ENCODE measurements at regions not wholly inside any gene's neighbourhood (a gene's known extent, or its start where the extent isn't known, plus 50 kb on each side); places are given as distances from the start of the nearest gene placed in this dataset.

DNA sequence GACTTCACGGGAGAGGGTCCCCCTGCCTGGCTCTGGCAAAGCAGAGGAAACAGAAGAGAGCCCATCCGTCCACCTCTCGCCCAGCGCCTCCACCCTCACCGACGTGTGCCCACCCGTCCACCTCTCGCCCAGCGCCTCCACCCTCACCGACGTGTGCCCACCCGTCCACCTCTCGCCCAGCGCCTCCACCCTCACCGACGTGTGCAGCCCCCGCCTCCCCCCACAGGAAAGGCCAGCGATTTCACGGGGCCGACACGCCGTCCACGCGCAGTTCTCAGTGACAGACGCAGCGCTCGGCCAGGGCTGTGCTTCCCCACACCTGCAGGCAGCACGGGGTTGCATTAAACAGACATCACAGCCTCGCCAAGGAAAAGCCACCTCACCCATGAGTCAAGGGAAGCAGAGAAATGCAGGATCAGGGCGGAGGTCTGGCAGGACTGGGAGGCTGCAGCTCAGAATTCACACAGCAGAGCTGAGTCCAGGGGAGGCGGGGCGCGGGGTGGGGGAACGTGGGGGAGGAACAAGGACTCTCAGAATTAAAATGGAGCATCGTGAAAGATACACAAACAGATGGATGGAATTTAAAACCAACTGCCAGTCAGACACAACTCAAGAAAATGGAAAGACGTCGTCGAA, 377.7 kb downstream of the BRD1 start:
- DNase-seq: no peak

DNA sequence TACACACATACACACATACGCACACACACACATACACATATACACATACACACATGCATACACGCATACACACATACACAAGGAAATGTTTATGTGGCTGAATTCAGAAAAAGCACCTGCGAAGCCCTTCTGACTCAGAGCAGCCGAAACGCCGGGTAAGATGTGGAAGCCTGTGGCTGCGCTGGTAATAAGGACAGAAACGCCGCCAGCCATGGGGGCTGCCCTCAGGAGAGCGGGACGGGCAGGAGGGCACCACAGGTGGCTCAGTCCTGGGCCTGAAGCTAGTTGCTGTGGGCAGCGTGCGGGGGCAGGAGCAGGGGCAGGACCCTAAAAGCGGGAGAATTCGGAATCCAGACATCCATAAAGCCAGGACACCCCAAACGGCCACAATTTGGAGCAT, 378.3 kb downstream of the BRD1 start:
- no peak for DNase-seq

DNA sequence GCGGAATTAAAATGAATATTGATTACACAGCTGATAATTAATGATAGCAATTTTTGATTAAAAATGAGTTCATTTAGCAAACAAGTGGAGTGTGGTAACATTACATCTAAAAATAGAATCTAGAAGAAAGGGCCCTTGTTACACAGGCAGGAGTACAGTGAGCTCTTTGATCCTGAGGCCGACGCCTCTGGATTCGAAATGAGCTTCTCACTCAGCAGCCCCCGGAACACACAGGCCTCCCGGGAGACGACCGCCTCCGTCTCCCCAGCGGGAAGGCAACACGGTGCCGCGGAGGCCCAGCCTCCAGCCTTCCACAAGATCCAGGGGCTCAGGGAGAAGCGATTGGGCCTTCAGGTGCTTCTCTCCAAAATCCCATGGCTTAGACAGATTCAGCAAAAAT, 379.1 kb downstream of the BRD1 start:
- DNase-seq: no peak

DNA sequence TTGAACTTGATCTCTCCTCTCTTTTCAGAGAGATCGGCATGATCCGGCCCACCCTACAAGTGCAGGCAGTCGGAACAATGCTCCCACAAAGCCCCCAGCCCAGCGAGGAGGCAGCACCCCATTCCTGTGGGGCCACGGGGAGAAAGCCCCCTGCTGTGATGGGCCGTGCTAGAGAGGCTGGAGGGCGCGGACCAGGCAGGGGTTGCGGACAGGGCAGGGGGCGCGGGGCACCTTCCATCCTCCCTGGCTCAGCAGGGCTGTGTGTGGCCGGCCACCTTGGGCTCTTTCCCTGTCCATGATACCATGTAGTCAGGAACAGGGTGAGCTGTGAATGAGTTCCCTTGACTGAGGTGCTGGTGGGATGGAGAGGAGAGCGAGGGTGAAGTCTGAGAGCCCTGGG, 379.8 kb downstream of the BRD1 start:
- DNase-seq: no peak

DNA sequence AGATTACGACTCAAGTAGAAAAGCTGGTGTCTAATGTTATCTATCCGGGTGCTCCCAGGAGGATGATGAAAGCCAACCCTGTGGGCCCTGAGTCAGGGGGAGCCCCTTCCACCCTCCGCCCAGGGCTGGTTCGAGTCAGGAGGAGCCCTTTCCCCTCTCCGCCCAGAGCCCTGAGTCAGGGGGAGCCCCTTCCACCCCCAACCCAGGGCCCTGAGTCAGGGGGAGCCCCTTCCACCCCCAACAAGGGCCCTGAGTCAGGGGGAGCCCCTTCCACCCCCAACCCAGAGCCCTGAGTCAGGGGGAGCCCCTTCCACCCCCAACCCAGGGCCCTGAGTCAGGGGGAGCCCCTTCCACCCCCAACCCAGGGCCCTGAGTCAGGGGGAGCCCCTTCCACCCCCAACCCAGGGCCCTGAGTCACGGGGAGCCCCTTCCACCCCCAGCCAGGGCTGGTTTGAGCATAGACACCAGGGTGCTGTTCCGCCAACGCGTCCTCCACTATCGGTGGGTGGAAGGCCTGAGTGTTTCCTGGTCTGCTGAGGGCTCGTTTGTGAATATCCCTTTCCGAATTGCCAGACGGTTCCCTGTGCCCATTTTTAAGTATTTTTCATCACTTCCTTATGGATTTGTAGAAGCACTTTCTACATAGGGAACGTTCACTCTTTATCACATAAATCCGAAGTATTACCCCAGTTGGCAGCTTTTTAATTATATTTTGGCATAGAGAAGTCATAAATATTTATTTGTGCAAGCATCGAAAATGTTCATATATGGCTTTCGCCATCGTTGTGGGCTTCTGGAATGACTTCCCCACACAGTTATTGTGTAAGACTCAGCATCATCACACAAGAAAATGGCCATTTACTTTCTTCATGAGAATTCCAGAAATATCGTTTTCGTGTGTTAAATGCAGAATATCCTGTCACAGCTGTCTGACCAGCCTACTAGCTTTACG, 380.6 kb downstream of the BRD1 start:
- no peak for DNase-seq

DNA sequence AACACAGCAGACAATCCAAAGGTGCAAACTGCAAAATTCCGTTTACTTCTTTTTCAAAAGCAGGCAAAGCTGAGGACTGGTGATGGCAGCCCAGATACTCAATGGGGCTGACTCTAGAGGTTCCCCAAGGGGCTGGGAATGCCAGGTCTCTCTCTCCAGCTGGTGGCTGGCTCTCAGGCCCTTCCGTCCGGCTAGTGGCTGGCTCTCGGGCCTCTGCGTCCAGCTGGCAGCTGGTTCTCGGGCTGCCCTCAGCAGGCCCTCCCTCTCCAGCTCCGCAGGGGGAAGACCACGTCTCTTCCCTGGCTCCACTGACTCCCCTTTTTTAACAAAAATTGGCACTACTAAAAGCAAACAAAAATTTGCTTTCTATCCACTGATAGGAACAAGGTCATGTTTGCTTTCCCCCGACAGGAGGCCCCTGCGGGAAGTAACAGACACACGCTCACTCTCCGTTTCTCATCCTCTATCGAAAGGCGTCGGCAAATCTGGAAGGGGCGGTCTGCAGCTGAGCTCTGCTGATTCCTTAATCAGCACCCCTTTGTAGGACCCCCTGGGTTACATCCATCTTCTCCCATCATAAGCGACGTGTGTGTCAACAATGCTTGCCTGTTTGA, 381.4 kb downstream of the BRD1 start:
- DNase-seq: no peak

DNA sequence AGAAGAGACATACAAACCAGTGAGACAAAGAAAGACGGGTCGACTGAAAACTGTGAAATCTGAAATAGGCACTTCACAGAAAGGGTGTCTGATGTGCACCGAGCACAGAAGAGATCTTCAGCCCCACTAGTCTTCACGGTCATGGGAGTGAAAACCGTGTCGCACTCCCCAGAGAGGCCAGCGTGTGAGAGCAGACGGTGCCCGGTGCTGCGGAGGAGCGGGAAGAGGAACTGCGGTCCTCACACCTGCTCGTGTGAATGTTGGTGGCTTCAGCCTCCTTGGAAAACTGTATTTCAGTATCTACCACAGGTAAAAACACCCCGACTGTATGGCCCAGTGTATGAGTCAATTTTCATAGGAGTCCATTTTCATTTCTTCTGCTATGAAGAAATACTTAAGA, 382.9 kb downstream of the BRD1 start:
- DNase-seq: no peak

DNA sequence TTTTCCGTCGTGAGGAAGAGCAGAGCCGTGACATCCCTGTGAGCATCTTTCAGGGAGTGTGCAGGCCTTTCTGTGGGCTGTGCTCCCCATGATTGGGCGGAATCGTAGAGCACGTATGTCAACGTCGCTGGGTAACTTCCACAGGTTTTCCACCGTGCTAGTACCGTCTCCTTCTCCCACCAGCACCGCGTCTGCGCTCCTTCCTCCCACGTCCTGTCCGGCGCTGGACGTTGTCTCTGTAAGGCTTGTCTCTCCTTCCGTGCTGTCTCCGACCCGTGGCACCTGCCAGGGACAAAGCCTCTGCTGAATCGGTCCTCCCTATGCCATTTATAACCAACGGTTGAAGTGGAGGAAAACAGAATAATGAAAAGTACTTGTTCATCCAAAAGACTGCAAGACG, 386.7 kb downstream of the BRD1 start:
- DNase-seq: no peak

DNA sequence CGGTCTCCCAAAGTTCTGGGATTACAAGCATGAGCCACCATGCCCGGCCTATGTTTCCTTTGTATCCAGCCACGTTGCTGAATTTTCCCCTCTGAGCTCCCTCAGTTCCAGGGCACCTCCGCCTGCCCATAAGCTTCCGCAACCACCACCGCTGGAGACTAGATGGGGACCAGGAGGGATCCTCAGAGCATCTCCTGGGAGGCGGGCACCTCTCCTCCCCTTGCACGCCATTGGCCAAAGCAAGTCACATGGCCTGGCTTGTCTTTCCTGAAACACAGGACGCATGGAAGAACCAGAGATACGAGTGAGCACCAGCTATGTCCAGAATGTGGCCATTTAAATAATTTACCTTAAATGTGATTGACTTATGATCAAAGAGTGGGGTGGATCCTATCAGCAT, 388.3 kb downstream of the BRD1 start:
- no peak for DNase-seq

DNA sequence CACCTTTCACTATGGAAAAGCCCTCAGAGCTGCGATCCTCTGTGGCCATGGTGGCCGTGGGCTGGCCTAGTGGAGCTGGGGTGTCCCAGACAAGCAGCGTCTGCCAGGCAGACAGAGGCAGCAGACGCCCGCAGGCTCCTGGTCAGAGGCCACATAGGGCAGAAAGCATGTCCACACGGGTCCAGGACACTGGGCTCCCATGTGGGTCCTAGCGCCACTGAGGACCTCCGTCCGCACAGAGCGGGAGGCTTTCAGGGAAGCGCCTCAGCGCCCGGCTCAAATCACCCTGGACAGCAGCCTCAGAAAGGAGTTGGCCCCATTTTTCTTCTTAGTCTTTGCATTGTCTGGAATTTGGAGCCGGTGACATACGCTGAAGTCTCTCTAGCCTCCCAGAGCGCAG, 389.7 kb downstream of the BRD1 start:
- DNase-seq: no peak

DNA sequence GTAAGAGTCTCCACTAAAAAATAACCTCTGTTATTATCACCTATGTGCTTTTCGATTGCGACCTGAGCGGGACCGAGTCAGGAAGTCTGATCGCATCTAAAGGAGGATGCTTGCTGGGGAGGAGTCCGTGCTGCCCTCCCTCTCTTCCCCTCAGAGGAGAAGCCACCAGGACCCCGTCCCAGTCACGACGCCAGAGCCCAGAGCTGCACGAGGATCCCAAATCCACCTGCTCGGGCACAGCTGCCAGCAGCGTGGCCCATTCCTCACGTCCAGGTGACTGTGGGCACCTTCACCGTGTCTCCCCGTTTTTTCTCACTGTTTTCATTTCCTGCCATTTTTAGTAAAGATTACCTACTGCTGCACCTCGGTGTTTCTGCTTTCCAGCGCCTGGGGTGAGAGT, 390.3 kb downstream of the BRD1 start:
- no peak for DNase-seq

DNA sequence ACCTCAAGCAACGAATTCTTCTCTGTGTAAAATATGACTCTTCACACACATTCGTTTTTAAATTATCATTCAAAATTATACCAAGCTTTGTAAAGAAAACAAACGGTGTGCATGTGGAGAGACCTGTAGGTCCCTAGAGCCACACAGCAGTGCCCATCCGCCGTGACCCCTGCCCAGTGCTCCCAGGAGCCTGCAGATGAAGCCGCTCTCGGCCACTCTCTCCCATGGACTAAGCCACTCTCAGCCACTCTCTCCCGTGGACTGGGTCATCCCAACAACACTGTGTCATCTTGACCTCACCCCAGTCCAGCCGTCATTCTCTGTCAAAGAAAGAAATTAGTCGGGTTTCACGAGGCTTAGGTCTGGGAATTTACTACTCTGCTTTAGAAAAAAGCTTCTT, 391.6 kb downstream of the BRD1 start:
- no peak for DNase-seq

DNA sequence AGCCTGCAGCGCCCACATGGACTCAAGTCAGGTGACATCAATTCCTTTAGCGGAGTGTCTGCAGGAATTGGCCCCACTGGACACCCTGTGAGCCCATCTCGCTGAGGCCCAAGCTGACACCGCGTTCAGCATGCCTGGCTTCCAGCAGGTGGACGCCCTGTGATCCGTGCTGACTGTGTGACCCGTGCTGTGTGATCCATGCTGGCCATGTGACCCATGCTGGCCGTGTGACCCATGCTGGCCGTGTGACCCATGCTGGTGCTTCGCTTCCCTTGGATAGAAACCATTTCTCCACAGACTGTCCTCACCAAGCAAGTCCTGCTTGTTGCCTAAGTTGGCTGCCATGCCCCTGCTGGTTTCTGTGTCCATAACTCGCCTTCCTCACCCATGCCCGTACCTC, 392.1 kb downstream of the BRD1 start:
- DNase-seq: no peak

DNA sequence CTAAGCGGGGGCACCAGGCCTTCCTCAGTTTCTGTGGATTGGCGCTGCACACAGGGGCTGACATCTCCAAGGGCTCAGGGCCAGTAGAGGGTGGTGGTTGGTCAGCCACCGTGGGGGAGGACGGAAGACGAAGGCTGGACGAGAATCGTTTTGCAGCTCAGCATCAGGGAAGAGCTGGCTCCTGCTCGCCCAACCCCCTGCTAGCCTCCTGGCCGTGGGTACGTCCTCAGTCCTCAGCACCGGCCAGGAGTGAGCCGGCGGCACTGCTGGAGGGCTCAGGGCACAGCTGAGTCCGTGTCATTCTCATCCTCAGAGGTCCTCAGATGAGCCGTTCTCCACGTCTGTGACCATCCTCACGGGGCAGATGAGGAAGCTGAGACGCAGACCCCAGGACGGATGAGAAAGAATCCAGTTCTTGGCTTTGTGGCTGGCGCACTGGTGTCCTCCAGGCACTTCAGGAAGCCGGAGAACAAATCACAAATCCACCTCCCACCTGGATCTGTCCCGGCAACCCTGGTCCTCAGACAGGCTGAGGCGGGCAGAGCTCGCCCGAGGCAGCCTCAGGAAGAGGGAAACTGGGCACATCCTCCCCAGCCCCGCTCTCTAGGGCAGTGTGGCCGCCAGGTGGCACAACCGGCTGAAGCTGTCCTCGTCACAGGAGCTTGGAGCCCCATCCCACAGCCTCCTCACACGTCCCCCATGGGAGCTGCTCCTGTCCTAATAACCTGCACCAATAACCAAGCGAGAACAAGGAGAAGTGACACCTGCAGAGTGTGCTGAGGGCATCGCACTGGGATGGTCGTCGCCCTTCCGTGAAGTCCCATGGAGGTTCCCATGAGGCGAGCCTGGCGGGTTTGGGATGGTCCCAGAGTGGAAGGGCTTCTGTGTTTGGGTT, 393.7 kb downstream of the BRD1 start:
- DNase-seq: peak; percentile 31

DNA sequence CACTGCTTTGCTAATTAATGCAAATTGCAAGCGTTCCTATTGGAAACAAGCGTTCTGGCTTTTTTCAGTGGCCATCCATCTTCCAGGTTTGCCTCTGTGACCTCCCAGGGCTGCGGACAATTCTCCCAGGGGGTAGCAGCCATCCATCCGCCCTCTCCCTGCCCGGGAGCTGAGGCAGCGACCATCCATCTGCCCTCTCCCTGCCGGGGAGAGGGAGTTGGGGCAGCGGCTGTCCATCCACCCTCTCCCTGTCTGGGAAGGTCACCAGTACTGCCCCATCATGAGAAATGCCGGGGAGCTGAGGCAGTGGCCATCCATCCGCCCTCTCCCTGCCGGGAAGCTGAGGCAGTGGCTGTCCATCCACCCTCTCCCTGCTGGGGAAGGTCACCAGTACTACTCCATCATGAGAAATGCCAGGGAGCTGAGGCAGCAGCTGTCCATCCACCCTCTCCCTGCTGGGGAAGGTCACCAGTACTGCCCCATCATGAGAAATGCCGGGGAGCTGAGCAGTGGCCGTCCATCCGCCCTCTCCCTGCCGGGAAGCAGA, 394.7 kb downstream of the BRD1 start:
- no peak for DNase-seq

DNA sequence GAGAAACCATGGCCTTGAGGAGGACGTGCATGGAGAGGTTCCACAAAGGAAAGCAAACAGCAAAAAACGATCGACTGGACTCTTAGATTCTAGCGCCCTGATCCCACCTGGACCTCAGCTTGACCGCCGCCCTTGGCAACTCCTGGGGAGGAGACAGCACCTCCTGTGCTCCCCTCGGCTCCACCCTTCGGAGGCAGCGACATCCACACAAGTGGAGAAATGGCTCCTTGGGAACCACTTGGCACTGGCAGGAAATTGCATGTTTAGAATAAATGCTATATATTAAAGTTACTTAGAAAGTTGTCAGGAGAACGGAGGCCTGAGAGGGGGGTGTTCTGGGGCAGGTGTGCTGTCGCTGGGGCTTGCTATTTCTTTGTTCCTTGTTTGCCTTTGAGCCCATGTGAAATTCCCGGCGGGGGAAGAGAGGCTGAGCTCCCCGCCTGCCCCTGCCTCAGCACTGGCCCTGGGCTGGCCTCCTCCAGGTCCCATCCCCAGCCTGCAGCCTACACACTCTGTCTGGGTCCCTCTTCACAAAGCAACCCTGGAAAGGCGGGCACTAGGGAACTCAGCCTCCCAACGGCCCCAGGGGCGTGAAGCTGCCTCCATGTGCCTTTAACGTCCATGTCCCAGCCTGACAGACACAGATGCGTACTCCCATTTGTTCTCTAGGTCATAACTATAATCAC, 395.3 kb downstream of the BRD1 start:
- no peak for DNase-seq

DNA sequence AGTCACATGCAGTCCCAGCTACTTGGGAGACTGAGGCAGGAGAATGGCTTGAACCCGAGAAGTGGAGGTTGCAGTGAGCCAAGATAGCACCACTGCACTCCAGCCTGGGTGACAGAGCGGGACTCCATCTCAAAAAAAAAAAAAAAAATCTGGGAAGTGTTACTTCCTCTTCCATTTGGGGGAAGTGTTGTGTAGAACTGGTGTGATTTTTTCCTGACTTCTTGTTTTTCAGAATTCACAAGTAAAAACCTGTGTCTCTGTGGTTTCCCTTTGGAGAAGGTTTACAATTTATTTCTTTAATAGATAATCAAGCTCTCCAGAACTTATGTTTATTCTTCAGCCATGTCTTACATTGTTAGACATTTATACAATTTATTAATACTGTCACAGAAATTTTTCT, 396.1 kb downstream of the BRD1 start:
- DNase-seq: no peak

DNA sequence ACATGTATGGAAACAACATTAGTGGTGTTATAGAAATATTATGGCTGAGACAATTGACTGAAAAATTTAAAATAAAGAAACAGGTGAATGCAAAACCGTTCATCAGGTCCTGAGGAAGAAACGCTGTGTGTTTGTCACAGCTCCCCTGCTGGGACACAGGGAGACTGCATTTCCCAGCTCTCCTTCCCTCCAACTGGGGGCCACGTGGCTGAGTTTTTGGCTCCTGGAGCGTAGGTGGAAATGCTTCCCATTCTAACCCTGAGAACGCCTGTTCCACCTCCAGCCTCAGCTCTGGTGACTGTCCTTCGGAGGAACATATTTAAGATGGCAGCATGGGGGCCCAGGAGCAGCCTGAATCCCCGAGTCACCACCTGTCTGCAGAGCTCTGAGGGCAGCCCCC, 398.6 kb downstream of the BRD1 start:
- DNase-seq: no peak

DNA sequence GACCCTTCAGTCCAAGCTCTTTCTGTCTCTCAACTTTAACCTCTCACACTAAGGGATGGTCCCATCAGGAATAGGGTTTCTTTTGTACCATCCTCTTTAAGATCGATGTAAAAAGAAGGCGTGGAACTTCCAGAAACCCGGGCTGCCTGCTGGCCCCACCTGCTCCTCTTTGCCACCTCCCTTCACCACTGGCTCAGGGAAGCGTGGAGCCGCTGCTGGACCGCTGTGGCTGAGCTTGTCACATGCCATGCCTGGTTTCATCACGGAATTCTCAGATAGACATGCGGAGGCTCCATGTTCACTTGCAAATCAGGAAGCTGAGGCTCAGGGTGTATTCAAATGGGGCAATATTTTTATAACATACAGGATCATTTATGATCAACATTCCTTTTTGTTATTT, 399.7 kb downstream of the BRD1 start:
- DNase-seq: no peak

DNA sequence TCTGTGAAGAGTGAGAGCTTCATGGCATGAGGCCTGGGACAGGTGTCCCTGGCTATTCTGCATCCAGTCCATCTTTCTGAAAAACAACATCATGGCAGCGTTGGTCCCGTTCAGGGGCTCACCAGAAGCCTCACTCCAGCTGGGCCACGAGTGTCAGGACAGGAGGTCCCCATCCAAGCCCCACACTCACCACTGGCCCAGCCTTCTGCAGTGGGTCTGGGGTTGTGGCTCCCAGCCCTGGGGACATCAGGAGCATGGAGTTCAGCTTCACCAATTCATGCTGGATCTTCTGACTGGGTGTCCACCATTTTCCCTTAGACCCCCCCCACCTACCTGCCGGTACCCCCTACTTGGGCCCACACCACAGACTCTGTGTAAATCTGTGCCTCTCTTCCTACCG, 400.3 kb downstream of the BRD1 start:
- no peak for DNase-seq

DNA sequence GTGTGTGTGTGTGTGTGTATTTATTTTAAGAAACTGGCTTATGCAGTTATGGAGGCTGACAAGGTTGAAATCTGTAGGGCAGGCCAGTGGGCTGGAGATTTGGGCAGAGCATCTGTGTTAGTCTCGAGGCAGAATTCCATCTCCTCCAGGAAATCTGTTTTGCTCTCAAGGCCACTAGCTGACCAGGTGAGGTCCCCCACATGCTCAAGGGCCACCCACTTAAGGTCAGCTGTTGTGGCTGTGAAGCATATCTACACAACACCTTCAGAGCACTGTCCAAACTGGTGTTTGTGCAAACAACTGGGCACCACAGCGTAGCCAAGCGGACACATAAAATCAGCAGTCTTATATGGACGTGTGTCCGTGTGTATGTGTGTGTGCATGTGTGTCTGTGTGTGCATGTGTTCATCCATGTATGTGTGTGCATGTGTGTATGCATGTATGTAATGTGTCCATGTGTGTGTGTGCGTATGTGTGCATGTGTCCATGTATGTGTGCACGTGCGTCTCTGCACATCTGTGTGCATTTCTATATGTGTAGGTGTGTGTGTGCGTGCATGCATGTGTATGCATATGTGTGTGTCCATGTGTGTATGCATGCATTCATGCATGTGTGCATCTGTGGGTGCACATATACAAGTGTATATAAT, 400.9 kb downstream of the BRD1 start:
- DNase-seq: no peak

DNA sequence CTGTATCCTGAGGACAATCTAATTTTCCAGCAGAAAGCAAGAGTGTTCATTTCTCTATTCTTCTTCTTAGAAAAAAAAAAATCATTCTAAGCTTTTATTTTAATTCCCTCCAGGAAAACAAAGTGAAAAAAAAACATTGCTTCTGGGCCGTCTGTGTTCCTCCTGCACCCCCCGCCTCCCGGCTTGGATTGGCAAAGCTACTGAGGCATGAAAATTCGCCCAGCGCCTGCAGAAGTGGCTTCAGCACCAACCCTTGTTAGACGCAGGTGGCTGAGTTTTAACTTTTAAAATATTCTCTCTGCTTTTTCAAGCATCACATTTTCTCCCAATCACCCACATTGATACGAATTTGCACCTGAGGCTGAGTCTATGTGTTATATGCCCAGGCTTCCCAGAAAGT, 401.6 kb downstream of the BRD1 start:
- no peak for DNase-seq
